Right lobe of liver (tissue), 6 donors: ENCODE measurements at regions not wholly inside any gene's neighbourhood (a gene's known extent, or its start where the extent isn't known, plus 50 kb on each side); places are given as distances from the start of the nearest gene placed in this dataset.

ENCODE experiments used
- ATAC-seq, 4 donors: fragments of 200-7000 bp; cut with Tn5 transposase; one replicate each; pipeline ENCODE4 v1.9.1; 2020; ENCODE audit warnings: mild to moderate bottlenecking in 4 of 4, moderate library complexity in 4 of 4
- DNase-seq, 3 donors: peaks; one replicate each; pipeline ENCODE4 v3.0.0-alpha.2; 2020
- H3K27ac ChIP-seq, 3 donors: fragments of 200-600 bp; one replicate each; pipeline ENCODE4 v1.8.0; 2022
- H3K27me3 ChIP-seq, 2 donors: fragments of 200-600 bp; one replicate each; pipeline ENCODE4 v1.8.0; 2022
- H3K36me3 ChIP-seq, 4 donors: fragments of 200-600 bp; sonication (generic) in 1 of 4; one replicate each; pipeline versions ENCODE4 v1.5.1 to v1.8.0; 2017 to 2022; ENCODE audit warnings: control low read depth in 1 of 4
- H3K4me1 ChIP-seq, 4 donors: fragments of 200-600 bp; sonication (generic) in 1 of 4; one replicate each; pipeline versions ENCODE4 v1.5.1 to v1.8.0; 2017 to 2022; ENCODE audit warnings: control low read depth in 1 of 4
- H3K4me3 ChIP-seq, 3 donors: fragments of 200-600 bp; one replicate each; pipeline ENCODE4 v1.8.0; 2022
- H3K9me3 ChIP-seq, 4 donors: fragments of 200-600 bp; sonication (generic) in 1 of 4; one replicate each; pipeline versions ENCODE4 v1.5.1 to v1.8.0; 2017 to 2022; ENCODE audit warnings: control low read depth in 1 of 4
- POLR2A ChIP-seq: fragments of 450-650 bp; IDR thresholded peaks from one replicate; pipeline ENCODE4 v1.6.1; 2017; ENCODE audit warnings: antibody characterized with exemption, mild to moderate bottlenecking
- WGBS: methylation state at CpG from one replicate; pipeline ENCODE4 v1.1.6; 2018; ENCODE audit warnings: low coverage, low lambda C conversion rate; ENCODE audit not compliant: insufficient coverage; ENCODE audit errors: missing lambda C conversion rate; 5-methylcytosine and 5-hydroxymethylcytosine counted together
- intact Hi-C, 2 donors: fragments of 100-400 bp; cut with DNase I; formaldehyde crosslinking; loops; one replicate each; pipeline versions ENCODE4 v1.11.2 to v1.14.1; 2022
- TF ChIP-seq, protein P1 (sequence below), 4 donors: fragments of 200-600 bp in 3 of 4; fragments of 450-650 bp in 1 of 4; IDR thresholded peaks; one replicate each; pipeline versions ENCODE4 v1.5.1 to v1.8.0; 2016 to 2022; ENCODE audit warnings: antibody characterized with exemption in 4 of 4, mild to moderate bottlenecking in 2 of 4
- donor health status: DM: no; HTN: yes; CAD: no.
- donor health status: DM: no; HTN: no; CAD: no.
- donor health status: DM: no; HTN: no; CAD: no.
- donor health status: DM: no; HTN: yes; CAD: no.
- donor health status: DM: no; HTN: yes; CAD: no.

DNA sequence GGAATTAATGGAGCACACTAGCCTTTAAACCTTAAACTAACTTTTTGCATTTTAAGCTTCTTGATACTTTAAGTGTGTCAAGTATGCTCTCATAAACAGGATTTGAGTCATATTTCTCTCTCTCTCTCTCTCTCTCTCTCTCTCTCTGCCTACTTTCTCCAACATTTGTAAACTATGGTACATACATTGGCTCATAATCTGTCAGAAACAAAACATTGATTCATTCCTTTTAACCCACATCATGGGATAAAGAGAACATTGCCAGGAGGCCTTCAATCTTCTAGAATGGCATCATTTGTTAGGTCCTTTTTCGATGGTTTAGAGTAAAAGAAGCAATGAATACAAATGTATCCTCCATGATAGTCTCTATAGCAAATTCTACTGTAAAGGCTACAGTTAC, 81.6 kb upstream of the RERGL start:
- 57% methylated on average over 1 of the region's 1 CpG for WGBS
- intact Hi-C loops, result no loop called here
- H3K4me1 ChIP-seq, result no peaks in the 10 kb centered on the region
- TF ChIP-seq POLR2A, result no peak
- TF ChIP-seq, protein P1, sequence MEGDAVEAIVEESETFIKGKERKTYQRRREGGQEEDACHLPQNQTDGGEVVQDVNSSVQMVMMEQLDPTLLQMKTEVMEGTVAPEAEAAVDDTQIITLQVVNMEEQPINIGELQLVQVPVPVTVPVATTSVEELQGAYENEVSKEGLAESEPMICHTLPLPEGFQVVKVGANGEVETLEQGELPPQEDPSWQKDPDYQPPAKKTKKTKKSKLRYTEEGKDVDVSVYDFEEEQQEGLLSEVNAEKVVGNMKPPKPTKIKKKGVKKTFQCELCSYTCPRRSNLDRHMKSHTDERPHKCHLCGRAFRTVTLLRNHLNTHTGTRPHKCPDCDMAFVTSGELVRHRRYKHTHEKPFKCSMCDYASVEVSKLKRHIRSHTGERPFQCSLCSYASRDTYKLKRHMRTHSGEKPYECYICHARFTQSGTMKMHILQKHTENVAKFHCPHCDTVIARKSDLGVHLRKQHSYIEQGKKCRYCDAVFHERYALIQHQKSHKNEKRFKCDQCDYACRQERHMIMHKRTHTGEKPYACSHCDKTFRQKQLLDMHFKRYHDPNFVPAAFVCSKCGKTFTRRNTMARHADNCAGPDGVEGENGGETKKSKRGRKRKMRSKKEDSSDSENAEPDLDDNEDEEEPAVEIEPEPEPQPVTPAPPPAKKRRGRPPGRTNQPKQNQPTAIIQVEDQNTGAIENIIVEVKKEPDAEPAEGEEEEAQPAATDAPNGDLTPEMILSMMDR (IDR thresholded peaks at IDR 0.05), result no peak
- H3K27ac ChIP-seq, result no peak overlapping the region
- ATAC-seq (no peak), DNase-seq (no peak)
- no peak overlapping the region for H3K4me3 ChIP-seq
- H3K27me3 ChIP-seq, result no peaks in the 10 kb centered on the region
- no peaks in the 10 kb centered on the region for H3K36me3 ChIP-seq
- H3K9me3 ChIP-seq, result no peaks in the 10 kb centered on the region

DNA sequence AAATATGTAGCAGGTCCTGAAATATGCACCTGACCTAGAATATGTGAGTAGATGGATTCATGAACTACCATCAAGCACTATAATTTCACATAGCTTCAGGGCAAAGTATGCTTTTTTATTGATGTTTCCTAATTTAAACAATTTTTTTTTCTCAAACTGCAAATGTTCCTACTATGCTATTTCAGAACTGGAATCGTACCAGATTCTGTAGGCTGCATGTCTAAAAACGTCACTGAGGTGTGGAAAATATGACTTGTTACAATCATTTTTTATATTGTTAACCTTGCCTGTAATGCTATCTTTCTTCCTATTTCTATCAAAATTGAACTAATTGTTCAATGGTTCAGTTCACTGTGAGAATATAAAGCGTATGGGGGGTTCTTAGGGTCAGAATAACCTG, 78.0 kb upstream of the RERGL start:
- no peaks in the 10 kb centered on the region for H3K27me3 ChIP-seq
- WGBS, result 63% methylated on average over 3 of the region's 3 CpGs
- intact Hi-C loops, result no loop called here
- H3K27ac ChIP-seq, result no peak overlapping the region
- H3K4me3 ChIP-seq, result no peak overlapping the region
- no peaks in the 10 kb centered on the region for H3K36me3 ChIP-seq
- TF ChIP-seq, protein P1 (IDR thresholded peaks at IDR 0.05), result no peak
- no peak for TF ChIP-seq POLR2A
- H3K4me1 ChIP-seq, result no peaks in the 10 kb centered on the region
- no peaks in the 10 kb centered on the region for H3K9me3 ChIP-seq
- ATAC-seq (no peak), DNase-seq (no peak)

DNA sequence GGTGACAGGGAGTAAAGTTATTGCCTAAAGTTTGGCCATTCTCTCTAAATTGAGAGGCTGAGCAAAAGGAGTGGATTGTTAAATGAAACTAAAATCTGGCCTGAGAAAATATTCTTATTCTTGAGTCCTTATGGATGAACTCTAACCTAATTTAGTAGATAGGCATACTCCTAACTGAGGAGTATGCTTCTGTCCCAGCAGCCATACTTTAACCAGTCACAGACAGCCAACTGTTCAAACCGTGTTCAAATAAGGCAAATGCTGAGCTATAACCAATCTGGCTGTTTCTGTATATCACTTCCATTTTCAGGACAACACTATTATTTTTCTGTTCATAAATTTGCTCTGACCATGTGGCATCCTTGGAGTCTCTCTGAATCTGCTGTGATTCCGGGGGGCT, 75.9 kb upstream of the RERGL start:
- WGBS, result 56% methylated on average over 2 of the region's 2 CpGs
- Histone ChIP-seq H3K4me3 (no peak overlapping the region), H3K4me1 (no peaks in the 10 kb centered on the region), H3K27ac (no peak overlapping the region), H3K27me3 (no peaks in the 10 kb centered on the region), H3K9me3 (no peaks in the 10 kb centered on the region), H3K36me3 (no peaks in the 10 kb centered on the region)
- ATAC-seq, result peak in 1 of 4 donors; percentile 23
- no peak for DNase-seq
- no peak for TF ChIP-seq POLR2A
- intact Hi-C loops, result no loop called here

DNA sequence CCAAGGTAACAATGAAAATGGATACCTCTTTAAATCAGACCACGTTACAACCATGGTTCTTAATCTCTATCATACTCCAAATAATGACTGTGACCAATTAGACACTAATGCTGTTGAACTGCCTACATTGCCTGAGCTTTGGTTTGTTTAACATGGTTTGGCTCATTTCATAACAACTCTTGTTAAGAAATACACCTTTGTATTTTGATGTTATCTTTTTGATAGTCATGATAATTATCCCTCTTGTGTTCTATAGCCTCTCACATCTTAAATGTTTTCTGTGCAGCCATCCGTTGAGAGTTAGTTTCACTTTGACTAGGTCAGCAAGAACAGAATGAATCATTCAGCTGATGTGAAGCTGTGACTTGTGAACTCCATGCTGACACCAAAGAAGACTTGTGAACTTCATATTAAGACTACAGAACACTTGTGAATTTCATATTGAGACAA, 75.5 kb upstream of the RERGL start:
- intact Hi-C loops, result no loop called here
- ATAC-seq (peak; percentile 66 to 94 (median 72)), DNase-seq (no peak)
- Histone ChIP-seq H3K36me3 (no peaks in the 10 kb centered on the region), H3K27me3 (no peaks in the 10 kb centered on the region), H3K4me1 (no peaks in the 10 kb centered on the region), H3K9me3 (no peaks in the 10 kb centered on the region), H3K27ac (no peak overlapping the region), H3K4me3 (no peak overlapping the region)
- no peak for TF ChIP-seq POLR2A
- TF ChIP-seq, protein P1 (IDR thresholded peaks at IDR 0.05), result no peak
- WGBS, result 0% methylated on average over 2 of the region's 2 CpGs

DNA sequence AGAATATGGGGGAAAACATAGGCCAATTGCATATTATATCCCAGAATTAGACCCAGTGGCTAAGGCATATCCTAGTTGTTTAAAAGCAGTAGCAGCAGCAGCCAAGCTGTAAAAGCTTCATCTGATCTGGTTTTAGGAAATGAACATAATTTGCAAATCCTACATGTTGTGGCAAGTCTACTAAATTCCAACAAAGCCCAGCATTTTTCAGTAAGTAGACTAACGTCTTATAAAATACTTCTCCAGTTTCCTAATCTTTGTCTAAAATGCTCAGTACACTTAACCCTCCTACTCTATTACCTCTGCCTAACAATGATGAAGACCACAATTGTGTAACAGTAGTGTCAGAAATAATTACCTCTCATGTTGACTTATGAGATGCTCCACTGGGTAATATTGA, 70.9 kb upstream of the RERGL start:
- Histone ChIP-seq H3K27me3 (no peaks in the 10 kb centered on the region), H3K9me3 (peaks cover 0 to 4% (median 1%) of the 10 kb centered on the region in 4 donors), H3K4me3 (no peak overlapping the region), H3K36me3 (no peaks in the 10 kb centered on the region), H3K27ac (no peak overlapping the region), H3K4me1 (no peaks in the 10 kb centered on the region)
- DNase-seq, result no peak
- intact Hi-C loops, result no loop called here
- no peak for ATAC-seq
- TF ChIP-seq POLR2A, result no peak
- TF ChIP-seq, protein P1 (IDR thresholded peaks at IDR 0.05), result no peak
- WGBS, result 91% methylated on average over 1 of the region's 1 CpG
